Esophagus muscularis mucosa (tissue), 3 donors: ENCODE measurements at regions not wholly inside any gene's neighbourhood (a gene's known extent, or its start where the extent isn't known, plus 50 kb on each side); places are given as distances from the start of the nearest gene placed in this dataset.

Experiments used
- CTCF ChIP-seq, 3 experiments: fragments of 200-600 bp in 2 of 3; fragments of 450-650 bp in 1 of 3; sonication (generic) in 2 of 3; IDR thresholded peaks; one replicate each; pipeline ENCODE4 v1.5.1; 2017 to 2019; ENCODE audit warnings: antibody characterized with exemption in 3 of 3, mild to moderate bottlenecking in 2 of 3, moderate library complexity in 1 of 3
- POLR2A ChIP-seq: fragments of 450-650 bp; IDR thresholded peaks from one replicate; pipeline ENCODE4 v1.6.1; 2017; ENCODE audit warnings: antibody characterized with exemption, moderate library complexity, mild to moderate bottlenecking, low read depth
- POLR2AphosphoS5 ChIP-seq, 2 donors: sonication (generic); formaldehyde crosslinking; IDR thresholded peaks; one replicate each; pipeline ENCODE4 v1.6.1; 2017; ENCODE audit warnings: antibody characterized with exemption in 2 of 2

GRCh38 chr12:40435251-40435650, 210.5 kb downstream of the LRRK2 start:
- TF ChIP-seq CTCF (IDR thresholded peaks at IDR 0.05) (no peak), POLR2A (no peak), POLR2AphosphoS5 (IDR thresholded peaks at IDR 0.05) (no peak)
